Chondrocyte (in vitro differentiated cells): ENCODE measurements at regions not wholly inside any gene's neighbourhood (a gene's known extent, or its start where the extent isn't known, plus 50 kb on each side); places are given as distances from the start of the nearest gene placed in this dataset.

Source experiments
- DNase-seq: peaks from one replicate; pipeline ENCODE4 v3.0.0; 2021; ENCODE audit warnings: mixed read lengths, low spot score
- H3K27ac Mint-ChIP-seq: one replicate; pipeline ENCODE4 v1.8.0; 2021; ENCODE audit warnings: mild to moderate bottlenecking, moderate library complexity, mixed read lengths; ENCODE audit not compliant: unreplicated experiment
- H3K27me3 Mint-ChIP-seq: 2 replicates; pipeline ENCODE4 v1.8.0; 2021; ENCODE audit warnings: low read depth, mixed read lengths
- H3K36me3 Mint-ChIP-seq: 2 replicates; pipeline ENCODE4 v1.8.0; 2021; ENCODE audit warnings: low read depth, mixed read lengths
- H3K4me1 Mint-ChIP-seq: 2 replicates; pipeline ENCODE4 v1.8.0; 2021; ENCODE audit warnings: low read depth, mild to moderate bottlenecking, mixed read lengths
- H3K4me3 Mint-ChIP-seq: one replicate; pipeline ENCODE4 v1.8.0; 2021; ENCODE audit warnings: mild to moderate bottlenecking, moderate library complexity, mixed read lengths; ENCODE audit not compliant: unreplicated experiment
- H3K9me3 Mint-ChIP-seq: 2 replicates; pipeline ENCODE4 v1.8.0; 2021; ENCODE audit warnings: low read depth, mixed read lengths
- CTCF ChIP-seq: fragments of 200-600 bp; sonication (generic); IDR thresholded peaks from 2 replicates; pipeline ENCODE4 v1.5.0; 2021; ENCODE audit warnings: antibody characterized with exemption, mild to moderate bottlenecking, moderate library complexity

- no peaks in the 10 kb centered on the region for H3K9me3 Mint-ChIP-seq
- no peak for TF ChIP-seq CTCF
- no peaks in the 10 kb centered on the region for H3K27me3 Mint-ChIP-seq
- no peak for DNase-seq
- peak overlapping the region; percentile 7 for H3K4me3 Mint-ChIP-seq
- H3K27ac Mint-ChIP-seq: peak overlapping the region; percentile 20
- H3K4me1 Mint-ChIP-seq: peaks cover 34% of the 10 kb centered on the region
- H3K36me3 Mint-ChIP-seq: no peaks in the 10 kb centered on the region
These were observed 61.7 kb upstream of the PLS3 start for GRCh38 chrX:115499112-115499805.

GRCh38 chrX:115503099-115503498 lies 57.9 kb upstream of the PLS3 start:
- H3K4me1 Mint-ChIP-seq: peaks cover 40% of the 10 kb centered on the region
- no peaks in the 10 kb centered on the region for H3K9me3 Mint-ChIP-seq
- H3K27me3 Mint-ChIP-seq: no peaks in the 10 kb centered on the region
- no peak overlapping the region for H3K4me3 Mint-ChIP-seq
- no peak for TF ChIP-seq CTCF
- H3K27ac Mint-ChIP-seq: peak overlapping the region; percentile 46
- no peak for DNase-seq
- H3K36me3 Mint-ChIP-seq: no peaks in the 10 kb centered on the region

- TF ChIP-seq CTCF: no peak
- Mint-ChIP-seq H3K27ac (peak overlapping the region; percentile 43), H3K9me3 (peaks cover 2% of the 10 kb centered on the region), H3K4me3 (no peak overlapping the region), H3K36me3 (peaks cover 1% of the 10 kb centered on the region), H3K27me3 (no peaks in the 10 kb centered on the region), H3K4me1 (peaks cover 35% of the 10 kb centered on the region)
- no peak for DNase-seq
These were observed 56.8 kb upstream of the PLS3 start for GRCh38 chrX:115504167-115504566.
